NCI-H748 treated with DMSO at 0.1 percent for 48 hours (cell line): ENCODE measurements at regions not wholly inside any gene's neighbourhood (a gene's known extent, or its start where the extent isn't known, plus 50 kb on each side); places are given as distances from the start of the nearest gene placed in this dataset.

Experiments
- DNase-seq: peaks from one replicate; lab custom pipeline; 2025; lab: John Stamatoyannopoulos, UW

DNA sequence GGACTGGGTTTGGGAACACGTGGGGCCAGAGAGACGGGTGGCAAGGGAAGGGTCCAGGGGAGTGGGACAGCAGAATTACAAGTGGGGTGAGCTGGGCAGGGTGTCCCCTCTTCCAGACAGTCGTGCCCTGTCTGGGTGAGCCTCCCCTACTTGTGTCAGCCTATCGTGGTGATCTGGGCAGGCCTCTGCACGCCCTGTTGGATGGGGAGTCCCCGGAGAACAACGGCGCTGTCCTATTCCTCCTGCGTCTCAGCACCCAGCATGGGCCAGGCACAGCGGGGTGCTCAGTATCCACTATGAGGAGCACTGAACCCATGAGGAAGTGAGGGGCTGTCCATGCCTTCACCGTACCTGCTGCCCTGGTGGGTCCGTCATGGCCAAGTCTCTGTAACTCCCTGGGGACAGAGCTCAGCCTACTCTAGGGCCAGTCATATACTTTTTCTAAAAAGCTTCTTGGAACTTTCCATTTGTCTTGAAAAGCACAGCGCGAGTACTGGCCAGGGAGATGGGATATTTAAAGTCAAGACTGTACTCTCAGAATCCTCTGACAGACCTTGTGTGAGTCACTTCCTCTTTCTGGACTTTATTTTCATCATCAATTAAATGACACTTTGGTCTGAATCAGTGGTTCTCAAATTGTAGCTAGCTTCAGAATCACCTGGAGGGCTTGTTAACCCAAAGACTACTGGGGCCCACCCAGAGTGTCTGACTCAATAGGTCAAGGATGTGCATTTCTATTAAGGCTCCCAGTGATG is 81.7 kb upstream of the NECTIN1 start:
- DNase-seq = no peak

- DNase-seq = no peak
Observed at GRCh38 chr11:119809346-119809745, 80.3 kb upstream of the NECTIN1 start.

DNA sequence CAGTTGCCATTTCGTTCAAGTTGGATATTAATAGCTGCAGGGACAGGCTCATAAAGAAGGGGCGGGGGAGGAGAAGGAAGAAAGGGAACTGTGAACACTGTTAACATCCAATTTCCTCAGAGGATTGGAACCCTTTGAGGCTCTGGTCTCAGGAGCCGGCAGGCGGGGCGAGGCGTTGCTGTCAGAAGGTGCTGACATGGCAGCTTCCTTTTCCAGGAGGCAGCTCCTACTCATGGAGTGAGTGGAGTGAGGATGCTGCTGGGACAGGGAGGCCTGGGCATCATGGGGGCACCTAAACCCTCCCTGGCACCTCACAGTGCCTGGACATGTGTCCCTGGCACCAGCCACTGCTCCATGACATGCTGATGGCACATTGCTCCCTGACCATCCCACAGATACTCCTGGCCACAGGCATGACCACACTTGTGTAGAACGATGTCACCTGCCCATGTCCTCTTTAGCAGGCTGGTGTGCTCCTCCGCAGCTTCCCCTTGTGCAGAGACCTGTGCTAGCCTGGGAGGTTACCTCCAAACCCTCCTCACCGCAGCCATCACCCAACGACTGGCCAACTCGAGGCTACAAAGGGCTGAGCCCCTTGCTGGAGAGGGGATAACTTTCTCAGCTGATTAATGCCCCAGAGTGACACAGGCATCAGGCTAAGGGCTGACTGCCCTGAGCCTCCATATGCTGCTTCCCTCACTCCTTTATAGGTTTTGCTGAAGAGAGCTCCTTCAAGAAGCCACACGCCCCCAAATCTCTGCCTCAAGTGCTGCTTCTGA is 79.6 kb upstream of the NECTIN1 start:
- no peak for DNase-seq

- no peak for DNase-seq
Observed at GRCh38 chr11:119807841-119808240, 78.8 kb upstream of the NECTIN1 start.

- DNase-seq = no peak
Observed at GRCh38 chr11:119807402-119807801, 78.4 kb upstream of the NECTIN1 start.

DNA sequence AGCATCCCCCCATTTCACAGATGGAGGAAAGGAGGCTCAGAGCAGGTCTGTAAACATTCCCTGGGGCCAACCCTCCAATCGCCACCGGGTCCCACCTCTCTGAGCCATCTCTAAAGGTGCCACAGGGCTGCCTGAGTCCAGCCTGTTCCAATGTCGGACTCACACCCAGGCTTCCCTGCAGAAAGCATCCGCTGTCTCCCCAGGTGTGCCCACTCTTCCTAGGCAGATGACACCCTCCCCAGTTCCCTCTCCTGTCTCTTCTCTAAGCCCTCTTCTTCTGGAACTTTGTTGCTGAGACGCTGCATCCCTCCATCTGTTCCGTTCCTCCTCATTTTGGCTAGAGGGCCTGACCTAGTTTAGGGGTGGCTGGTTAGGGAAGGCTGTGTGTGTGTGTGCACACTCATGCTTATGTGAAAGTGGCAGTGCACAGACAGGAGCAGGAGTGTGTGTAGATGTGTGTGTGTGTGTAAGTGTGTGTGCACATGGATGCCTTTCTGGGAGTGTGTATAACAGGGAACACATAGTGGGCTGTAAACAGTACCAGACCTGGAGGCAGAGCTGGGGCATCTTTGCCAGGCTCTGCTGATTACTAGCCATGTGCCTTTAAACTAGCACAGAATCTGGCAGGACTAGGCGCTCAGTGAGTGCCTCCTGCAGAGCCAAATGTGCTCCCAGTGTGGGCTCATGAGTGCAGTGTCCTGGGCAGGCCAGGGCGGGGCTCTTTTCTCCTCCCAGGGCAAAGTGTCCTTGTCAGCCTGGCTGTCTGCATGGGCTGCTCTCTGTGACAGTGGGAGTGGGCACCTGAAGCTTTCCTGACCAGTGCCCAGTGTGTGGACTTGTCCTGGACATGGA is 77.3 kb upstream of the NECTIN1 start:
- DNase-seq = no peak

DNA sequence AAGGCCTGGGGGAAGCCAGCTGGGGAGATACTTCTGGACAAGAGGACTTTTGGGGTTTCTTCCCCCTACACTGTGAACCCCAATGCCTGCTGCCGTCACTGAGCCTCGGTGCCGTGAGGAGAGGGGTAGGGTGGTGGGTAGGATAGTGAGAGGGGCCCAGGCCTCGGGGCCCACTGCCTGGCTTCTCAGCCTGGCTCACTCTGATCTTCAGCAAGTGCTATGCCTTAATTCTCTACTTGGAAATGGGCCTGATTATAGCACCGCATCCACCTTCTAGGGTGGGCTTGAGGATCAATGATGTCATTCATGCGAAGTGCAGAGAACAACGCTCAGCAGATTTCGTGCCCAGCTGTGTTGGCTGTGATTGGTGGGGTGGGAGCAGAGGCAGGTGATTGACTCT is 76.7 kb upstream of the NECTIN1 start:
- DNase-seq = no peak

DNA sequence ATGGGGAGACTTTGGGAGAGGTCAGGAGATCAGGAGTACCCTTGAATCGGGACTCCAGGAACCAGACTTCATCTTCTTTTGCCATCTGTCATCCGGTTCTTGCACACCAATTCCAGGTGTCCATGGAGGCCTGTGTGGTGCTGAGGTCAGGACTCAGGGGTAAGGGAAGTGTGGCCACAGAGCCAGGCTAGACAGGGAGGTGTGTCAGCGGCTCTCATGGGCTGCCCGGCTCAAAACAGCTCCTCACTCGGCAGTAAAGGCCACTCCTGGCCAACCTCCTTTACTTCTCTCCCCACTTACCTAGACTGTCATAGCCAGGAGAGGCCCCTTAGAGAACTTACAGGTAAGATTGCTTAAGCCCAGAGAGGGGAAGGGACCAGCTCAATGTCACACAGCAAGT is 75.7 kb upstream of the NECTIN1 start:
- no peak for DNase-seq

DNA sequence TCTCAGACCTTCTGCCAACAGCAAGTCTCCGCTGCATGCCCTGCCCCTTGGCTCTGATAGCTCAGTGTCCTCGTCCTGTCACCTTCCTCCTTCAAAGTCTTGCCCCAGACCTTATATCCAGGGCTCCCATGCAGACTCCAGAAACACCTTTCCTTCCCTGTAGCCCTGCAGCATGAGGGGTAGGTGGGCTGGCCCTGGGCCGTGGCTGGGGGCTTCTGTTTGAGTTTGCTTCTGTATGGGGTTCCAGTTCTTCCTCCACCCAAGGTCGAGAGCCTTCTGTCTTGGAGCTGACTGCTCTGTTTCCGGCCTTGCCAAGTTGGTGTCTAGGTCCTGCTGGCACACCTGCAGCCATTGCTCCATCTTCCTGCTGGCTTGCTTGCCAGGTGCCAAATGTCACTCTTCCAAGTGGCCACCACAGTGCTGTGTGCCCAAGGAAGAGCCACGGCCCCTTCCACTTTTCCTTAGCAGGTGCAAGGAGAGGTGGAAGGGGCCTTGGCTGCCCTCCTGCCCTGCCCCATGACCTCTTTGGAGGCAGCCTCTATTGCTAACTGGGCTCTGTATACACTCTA is 74.8 kb upstream of the NECTIN1 start:
- DNase-seq = no peak

- DNase-seq = no peak
Observed at GRCh38 chr11:119803139-119803538, 74.1 kb upstream of the NECTIN1 start.

DNA sequence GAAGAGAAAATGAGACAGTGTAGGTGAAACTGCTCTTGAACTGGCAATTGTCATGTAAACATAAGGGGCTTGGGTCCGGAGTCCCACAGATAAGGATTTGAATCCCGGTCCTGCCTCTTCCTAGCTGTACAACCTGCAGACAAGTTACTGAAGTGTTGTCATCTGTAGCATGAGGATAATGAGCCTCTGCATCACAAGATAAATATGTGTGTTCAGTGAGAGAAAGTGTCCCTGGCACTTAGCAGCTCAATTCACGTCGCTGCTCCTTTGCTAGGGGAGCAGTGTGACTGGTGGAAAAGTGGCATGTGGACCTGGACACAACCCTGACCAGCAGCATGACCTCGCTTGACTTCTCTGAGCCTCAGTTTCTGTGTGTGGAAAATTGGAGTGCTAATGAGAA is 73.7 kb upstream of the NECTIN1 start:
- no peak for DNase-seq

DNA sequence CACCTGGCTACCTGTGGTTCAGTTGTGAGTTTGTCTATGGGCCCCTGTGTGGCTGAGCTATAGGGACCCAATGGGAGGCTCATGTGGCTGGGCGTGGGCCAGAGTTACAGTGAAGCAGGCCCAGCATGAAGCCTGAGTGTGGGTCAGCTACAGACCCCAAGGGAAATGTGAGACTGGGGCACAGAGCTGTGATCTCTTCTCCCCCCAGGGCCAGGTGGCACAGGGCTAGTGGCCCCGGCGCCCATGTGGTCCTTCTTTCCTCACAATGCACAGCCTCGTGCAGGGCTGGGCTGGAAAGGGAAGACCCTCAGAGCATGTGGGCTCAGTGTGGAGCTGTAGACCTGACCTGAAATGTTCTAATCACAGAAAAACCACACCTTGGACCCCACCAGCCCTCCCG is 71.6 kb upstream of the NECTIN1 start:
- DNase-seq = no peak

DNA sequence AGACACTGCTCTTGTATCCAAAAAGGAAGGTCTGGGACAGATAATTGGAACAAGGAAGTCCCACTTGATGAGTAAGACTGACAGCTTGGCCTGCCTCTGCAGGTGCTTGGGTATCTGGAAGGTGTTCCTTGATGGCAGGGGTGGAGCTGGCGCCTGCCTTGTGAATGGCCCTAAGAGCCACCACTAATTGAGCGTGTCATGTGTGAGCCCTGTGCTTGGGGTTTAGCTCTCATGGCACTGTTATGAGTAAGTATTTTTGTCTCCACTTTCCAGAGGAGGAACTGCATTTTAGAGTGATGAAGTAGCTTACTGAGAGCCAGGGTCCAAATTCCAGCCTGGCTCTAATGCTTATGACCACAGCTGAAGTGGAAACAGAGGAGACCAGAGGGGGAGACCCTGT is 71.2 kb upstream of the NECTIN1 start:
- DNase-seq = no peak

GRCh38 chr11:119798656-119799055 is 69.7 kb upstream of the NECTIN1 start:
- DNase-seq = no peak

DNA sequence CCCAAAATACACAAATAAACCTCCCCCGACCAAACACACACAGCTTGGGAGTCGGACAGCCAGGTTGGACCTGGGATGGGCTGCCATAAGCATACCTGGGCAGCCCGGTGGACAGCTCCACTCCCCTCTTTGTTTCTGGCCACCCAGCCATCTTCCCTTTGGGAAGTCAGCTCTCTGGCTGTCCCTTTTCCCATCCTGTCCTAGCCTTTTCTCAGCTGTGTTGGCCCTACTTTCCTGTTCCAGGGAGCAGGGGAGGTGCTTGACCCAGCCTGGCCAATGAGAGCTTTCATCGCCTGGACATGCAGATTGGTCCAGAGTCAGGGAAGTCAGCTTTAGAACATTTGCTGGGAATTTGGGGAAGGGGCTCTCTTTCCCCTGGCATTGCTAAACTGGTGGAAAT is 68.7 kb upstream of the NECTIN1 start:
- DNase-seq = no peak

DNA sequence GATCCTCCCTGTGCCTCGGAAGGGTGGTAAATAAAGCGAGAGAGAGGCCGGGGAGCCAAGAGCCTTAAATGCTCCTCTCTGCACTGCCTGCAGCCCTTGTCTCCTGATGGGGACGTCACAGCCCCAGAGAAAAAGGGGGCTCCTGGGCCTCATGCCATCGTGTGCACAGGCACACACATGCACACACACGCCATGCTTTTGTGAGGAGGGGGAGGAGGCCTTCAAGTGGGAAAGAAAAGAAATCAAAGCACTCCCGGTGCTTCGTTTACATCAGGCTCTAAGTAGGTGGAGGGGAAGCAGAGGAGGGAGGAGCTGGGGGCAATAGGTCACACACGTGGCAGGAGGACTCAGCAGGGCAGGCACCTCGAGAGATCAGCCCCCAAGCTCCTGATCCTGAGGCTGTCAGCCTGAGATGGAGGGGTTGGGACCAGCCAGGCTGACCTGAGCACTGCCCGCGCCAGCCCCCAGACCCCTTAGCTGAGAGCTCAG is 68.2 kb upstream of the NECTIN1 start:
- DNase-seq = no peak

- DNase-seq = no peak
Observed at GRCh38 chr11:119796363-119797060, 67.5 kb upstream of the NECTIN1 start.

GRCh38 chr11:119795690-119796089 is 66.7 kb upstream of the NECTIN1 start:
- DNase-seq = no peak

- DNase-seq = no peak
Observed at GRCh38 chr11:119795231-119795630, 66.2 kb upstream of the NECTIN1 start.

DNA sequence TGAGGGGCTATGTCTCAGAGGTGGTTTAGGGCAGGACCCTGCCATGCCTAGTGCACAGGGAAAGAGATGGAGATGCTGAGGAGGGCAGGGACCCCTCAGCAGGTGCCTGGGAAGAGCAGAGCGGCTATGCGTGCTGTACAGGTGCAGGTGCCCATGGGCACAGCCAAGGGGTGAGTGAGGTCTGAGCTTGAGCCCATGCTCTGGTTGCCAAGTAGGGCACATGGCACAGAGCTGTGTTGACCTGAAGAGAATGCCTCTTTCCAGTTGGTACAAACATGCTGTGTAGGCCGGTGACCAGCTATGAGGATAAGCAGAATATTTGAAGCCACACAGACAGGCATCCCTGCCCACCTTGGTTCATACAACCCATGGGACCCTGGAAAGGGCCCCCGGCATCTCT is 65.8 kb upstream of the NECTIN1 start:
- no peak for DNase-seq

DNA sequence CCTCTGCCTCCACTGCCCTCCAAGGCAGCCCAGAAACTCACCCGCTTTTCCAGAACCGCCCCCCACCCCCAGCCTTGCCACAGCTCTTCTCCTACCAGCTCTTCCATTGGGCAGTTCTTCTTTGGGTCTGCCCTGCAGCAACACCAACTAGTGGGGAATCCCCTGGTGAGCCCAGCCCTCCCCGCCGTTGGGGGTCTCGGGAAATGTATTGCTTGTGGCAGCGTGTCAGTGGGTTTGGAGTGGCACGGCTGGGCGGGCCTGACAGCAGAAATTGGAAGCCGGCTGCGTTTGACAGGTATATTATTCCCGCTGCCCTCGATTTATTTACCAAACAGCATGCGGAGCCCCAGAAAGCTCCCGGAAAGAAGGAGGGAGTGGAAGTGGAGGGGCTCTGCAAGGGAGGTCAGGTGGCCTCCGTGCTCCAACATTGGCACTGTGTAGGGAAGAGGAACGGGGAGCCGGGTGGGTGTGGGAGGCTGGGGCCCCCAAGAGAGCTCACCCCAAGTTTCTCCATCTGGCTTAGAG is 65.2 kb upstream of the NECTIN1 start:
- DNase-seq = no peak
